ENCODE measurements at regions not wholly inside any gene's neighbourhood (a gene's known extent, or its start where the extent isn't known, plus 50 kb on each side); places are given as distances from the start of the nearest gene placed in this dataset.
"Not testable (repeated sequence)": the region's sequence is repeated elsewhere in the genome, so short reads cannot be mapped to it uniquely, and the experiment has no call there.

DNA sequence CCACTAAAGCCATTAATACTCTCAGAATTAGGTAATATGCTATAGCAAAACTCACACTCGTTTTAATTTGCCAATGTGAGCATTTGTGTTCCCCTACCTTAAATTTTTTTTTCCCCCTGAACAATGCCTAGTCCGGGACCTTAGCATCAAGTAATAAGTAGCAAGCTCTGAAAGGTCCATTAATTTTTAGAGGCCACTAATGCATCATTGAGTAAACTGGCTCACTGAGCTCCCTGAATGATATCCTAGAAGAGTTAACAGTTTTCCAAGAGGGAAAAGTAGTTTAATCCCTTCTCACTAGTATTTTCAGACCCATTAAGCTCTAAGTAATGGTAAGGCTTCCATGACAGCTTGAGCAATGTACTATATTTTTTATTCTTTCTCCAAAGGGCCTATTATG lies 242.2 kb downstream of the MAT2B start:
- H3K9me3 ChIP-seq = peaks cover 0 to 9% (median 0%) of the 10 kb centered on the region in 8 donors
- no peak for DNase-seq
- TF ChIP-seq POLR2A (IDR thresholded peaks at IDR 0.05) = no peak
- no peak for TF ChIP-seq POLR2AphosphoS5 (IDR thresholded peaks at IDR 0.05)
- no peak for TF ChIP-seq CTCF (IDR thresholded peaks at IDR 0.05 in 8 of 11, conservative IDR thresholded peaks at IDR 0.05 in 3 of 11)
- intact Hi-C loops (cut with DNase I; ENCODE audit: low total_unique reads) = no loop called here
- no peaks in the 10 kb centered on the region for H3K27me3 ChIP-seq (replicated peaks in 1 of 7)
- 72 to 87% (median 78%) methylated on average over 2 of the region's 2 CpGs for WGBS, 5 donors
- no peak overlapping the region for H3K27ac ChIP-seq
- no peaks in the 10 kb centered on the region for H3K4me1 ChIP-seq
- H3K4me3 ChIP-seq = no peak overlapping the region
- H3K36me3 ChIP-seq = no peaks in the 10 kb centered on the region

GRCh38 chr5:163748934-163749333 lies 243.5 kb downstream of the MAT2B start:
- Histone ChIP-seq H3K9me3 (peaks cover 0 to 9% (median 0%) of the 10 kb centered on the region in 8 donors), H3K4me3 (no peak overlapping the region), H3K4me1 (no peaks in the 10 kb centered on the region), H3K36me3 (no peaks in the 10 kb centered on the region), H3K27ac (no peak overlapping the region), H3K27me3 (replicated peaks in 1 of 7) (no peaks in the 10 kb centered on the region)
- intact Hi-C loops (cut with DNase I; ENCODE audit: low total_unique reads) = no loop called here
- DNase-seq = no peak
- 82 to 90% (median 85%) methylated on average over 3 of the region's 3 CpGs for WGBS, 5 donors
- no peak for TF ChIP-seq POLR2A (IDR thresholded peaks at IDR 0.05)
- TF ChIP-seq POLR2AphosphoS5 (IDR thresholded peaks at IDR 0.05) = no peak
- no peak for TF ChIP-seq CTCF (IDR thresholded peaks at IDR 0.05 in 8 of 11, conservative IDR thresholded peaks at IDR 0.05 in 3 of 11)

GRCh38 chr5:163750415-163750814 lies 245.0 kb downstream of the MAT2B start:
- H3K36me3 ChIP-seq; H3K27me3 ChIP-seq (replicated peaks in 1 of 7); H3K4me3 ChIP-seq; intact Hi-C loops (cut with DNase I; ENCODE audit: low total_unique reads); H3K27ac ChIP-seq; H3K9me3 ChIP-seq; DNase-seq; H3K4me1 ChIP-seq: not testable (repeated sequence)
- 84 to 92% (median 89%) methylated on average over 10 of the region's 10 CpGs for WGBS, 5 donors

DNA sequence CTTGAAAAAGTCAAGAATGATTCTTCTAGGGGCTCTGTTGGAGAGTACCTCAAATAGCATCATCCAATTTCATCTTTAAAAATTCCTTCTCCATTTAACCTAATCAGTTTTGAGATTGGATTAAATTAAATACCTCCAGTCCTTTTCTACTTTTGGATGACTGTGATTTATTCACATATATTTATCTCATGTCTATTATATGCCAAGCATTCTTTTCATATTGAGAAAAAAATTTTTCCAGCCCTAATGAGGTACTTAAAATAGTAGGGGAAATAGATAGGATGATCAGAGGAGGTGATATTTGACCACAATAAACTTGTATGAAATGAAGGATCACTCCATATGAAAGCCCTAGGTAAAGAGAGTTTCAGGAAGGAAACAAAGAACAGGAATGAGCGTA lies 250.1 kb downstream of the MAT2B start:
- intact Hi-C loops (cut with DNase I; ENCODE audit: low total_unique reads) = no loop called here
- TF ChIP-seq POLR2A (IDR thresholded peaks at IDR 0.05) = no peak
- TF ChIP-seq POLR2AphosphoS5 (IDR thresholded peaks at IDR 0.05) = no peak
- TF ChIP-seq CTCF (IDR thresholded peaks at IDR 0.05 in 8 of 11, conservative IDR thresholded peaks at IDR 0.05 in 3 of 11) = no peak
- Histone ChIP-seq H3K9me3 (peaks cover 0 to 3% (median 0%) of the 10 kb centered on the region in 8 donors), H3K27me3 (replicated peaks in 1 of 7) (no peaks in the 10 kb centered on the region), H3K27ac (no peak overlapping the region), H3K36me3 (no peaks in the 10 kb centered on the region), H3K4me3 (no peak overlapping the region), H3K4me1 (peaks cover 0 to 10% (median 0%) of the 10 kb centered on the region in 6 donors)
- no peak for DNase-seq
- 77 to 96% (median 85%) methylated on average over 1 of the region's 1 CpG for WGBS, 5 donors

DNA sequence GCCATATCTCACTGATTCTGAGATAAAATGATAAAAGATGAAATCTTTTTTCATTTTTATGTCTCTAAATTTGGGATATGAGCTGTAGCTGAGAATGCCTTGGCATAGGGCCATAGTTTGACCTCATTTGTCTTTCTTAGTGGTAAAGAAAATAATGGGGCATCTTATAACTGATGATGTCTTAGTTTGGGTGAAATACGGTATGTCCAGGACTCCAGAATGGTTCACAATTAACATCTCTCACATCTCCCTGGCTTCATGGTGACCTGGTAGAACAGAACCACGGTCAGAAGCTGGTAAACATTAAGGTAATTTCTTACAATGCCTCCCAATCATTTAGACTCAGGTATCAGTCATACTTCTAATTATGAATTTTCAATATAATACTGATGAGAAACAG lies 250.8 kb downstream of the MAT2B start:
- WGBS, 5 donors = 65 to 83% (median 78%) methylated on average over 2 of the region's 2 CpGs
- intact Hi-C loops (cut with DNase I; ENCODE audit: low total_unique reads) = no loop called here
- H3K4me1 ChIP-seq = peaks cover 0 to 10% (median 0%) of the 10 kb centered on the region in 6 donors
- no peaks in the 10 kb centered on the region for H3K27me3 ChIP-seq (replicated peaks in 1 of 7)
- no peaks in the 10 kb centered on the region for H3K9me3 ChIP-seq
- H3K27ac ChIP-seq = no peak overlapping the region
- H3K4me3 ChIP-seq = no peak overlapping the region
- no peak for DNase-seq
- TF ChIP-seq POLR2A (IDR thresholded peaks at IDR 0.05) (no peak), POLR2AphosphoS5 (IDR thresholded peaks at IDR 0.05) (no peak), CTCF (IDR thresholded peaks at IDR 0.05 in 8 of 11, conservative IDR thresholded peaks at IDR 0.05 in 3 of 11) (no peak)
- H3K36me3 ChIP-seq = no peaks in the 10 kb centered on the region
